GM10266 (cell line): ENCODE measurements at regions not wholly inside any gene's neighbourhood (a gene's known extent, or its start where the extent isn't known, plus 50 kb on each side); places are given as distances from the start of the nearest gene placed in this dataset.

ENCODE experiments used
- DNase-seq: peaks from one replicate; pipeline ENCODE4 v3.0.0; 2012; ENCODE audit errors: extremely low spot score
- TF ChIP-seq, protein P1 (sequence below): IDR thresholded peaks from 2 replicates; pipeline ENCODE4 v1.5.1; 2012; ENCODE audit warnings: mild to moderate bottlenecking, low read depth; ENCODE audit not compliant: control insufficient read depth, insufficient read depth; ENCODE audit errors: missing control alignments

DNA sequence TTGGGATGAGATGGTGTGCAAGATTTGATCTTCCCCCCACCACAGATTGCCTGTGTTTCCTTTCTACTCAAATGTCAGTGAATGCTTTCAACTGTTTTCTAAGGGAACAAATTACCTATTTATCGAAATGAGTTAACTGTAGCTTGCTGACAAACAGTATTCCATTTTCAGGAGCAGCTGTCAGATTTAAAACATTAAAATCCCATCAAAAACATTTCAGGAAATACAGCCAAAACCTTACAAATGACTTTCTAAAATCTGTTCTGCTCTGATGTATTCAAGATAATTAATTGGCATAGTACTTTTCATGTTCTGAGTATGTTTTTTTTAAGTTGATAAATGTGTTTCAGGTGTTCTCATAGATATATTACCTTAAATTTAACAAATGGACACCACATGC is 158.0 kb upstream of the DMRTA1 start:
- no peak for DNase-seq
- TF ChIP-seq, protein P1, sequence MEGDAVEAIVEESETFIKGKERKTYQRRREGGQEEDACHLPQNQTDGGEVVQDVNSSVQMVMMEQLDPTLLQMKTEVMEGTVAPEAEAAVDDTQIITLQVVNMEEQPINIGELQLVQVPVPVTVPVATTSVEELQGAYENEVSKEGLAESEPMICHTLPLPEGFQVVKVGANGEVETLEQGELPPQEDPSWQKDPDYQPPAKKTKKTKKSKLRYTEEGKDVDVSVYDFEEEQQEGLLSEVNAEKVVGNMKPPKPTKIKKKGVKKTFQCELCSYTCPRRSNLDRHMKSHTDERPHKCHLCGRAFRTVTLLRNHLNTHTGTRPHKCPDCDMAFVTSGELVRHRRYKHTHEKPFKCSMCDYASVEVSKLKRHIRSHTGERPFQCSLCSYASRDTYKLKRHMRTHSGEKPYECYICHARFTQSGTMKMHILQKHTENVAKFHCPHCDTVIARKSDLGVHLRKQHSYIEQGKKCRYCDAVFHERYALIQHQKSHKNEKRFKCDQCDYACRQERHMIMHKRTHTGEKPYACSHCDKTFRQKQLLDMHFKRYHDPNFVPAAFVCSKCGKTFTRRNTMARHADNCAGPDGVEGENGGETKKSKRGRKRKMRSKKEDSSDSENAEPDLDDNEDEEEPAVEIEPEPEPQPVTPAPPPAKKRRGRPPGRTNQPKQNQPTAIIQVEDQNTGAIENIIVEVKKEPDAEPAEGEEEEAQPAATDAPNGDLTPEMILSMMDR: no peak

DNA sequence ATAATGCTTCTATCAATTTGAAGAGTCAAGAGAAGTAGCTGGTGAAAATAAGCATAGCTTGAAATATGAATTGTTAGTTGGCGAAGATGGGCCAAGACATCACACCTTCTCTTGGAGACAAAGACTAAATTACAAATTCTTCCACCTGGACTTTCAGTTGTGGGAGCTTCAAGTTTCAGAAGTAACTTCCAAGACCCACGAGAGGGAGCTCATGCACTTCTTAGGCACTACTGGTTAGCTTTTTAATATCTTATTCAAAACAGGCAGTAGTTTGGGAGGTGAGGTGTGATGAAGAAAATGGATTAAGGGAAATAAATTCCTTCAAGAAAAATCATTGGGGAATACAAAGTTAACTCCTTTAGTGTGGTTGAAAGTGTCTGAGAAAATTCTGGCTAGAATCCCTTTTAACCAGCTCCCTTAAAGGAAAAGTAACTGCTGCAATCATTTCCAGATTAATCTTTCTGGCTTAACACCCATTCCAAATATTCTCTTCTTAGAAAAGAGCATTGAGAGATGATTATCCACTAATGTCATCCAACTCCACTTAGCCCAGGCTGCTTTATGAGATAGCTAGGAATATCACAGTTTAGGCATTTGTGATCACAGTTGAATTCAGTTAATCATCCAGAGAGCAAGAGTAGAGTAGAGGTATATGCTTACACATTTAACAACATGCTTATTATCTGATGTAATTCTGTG is 139.5 kb upstream of the DMRTA1 start:
- TF ChIP-seq, protein P1: peak; percentile 21
- DNase-seq: no peak

DNA sequence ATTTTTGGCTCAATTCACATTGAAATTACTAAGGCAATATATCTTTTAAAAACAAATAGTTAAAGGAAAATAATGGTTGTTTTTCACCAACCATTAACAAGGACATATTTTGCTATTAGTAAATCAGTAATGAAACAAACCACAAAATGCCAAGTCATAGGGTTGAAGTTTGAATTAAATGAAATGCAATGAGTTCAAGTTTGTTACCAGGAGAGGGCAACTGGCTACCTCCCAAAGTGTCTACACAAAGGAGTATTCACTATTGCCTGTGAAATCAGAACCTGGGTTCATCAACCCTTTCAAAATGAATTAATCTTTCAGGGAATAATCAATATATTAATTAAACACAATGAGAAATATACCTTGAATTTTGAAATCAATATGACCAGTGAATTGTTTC is 138.4 kb upstream of the DMRTA1 start:
- TF ChIP-seq, protein P1: no peak
- no peak for DNase-seq

DNA sequence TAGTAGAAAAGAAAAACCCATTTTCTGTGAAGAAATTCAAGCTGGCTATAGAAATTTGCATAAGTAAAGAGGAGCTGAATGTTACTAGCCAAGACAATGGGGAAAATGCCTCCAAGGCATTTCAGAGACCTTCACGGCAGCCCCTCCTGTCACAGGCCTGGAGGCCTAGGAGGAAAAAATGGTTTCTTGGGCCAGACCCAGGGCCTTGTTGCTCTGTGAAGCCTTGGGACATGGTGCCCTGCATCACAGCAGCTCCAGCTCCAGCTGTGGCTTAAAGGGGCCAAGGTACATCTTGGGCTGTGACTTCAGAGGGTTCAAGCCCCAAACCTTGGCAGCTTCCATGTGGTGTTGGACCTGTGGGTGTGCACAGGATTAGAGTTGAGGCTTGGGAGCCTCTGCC is 130.0 kb upstream of the DMRTA1 start:
- DNase-seq: no peak
- TF ChIP-seq, protein P1: no peak

DNA sequence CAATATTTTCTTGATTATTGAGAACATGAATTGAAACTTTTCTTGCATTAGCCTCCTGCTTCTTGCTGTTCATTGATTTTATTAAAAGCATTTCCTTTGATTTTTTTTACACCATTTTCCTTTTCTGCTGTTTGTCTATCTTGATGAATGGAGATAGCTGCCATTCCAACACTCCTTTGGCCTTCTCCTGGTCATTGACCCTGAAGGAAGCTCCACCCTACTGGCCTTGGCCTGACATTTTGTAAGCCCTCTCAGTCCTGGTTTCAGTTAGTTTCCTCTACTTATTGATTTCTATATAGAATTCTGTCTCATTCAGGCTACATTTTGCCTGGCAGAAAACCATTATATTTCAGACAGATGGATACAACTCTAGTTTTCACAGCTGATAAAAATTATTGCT is 115.1 kb upstream of the DMRTA1 start:
- TF ChIP-seq, protein P1: no peak
- no peak for DNase-seq

GRCh38 chr9:22332202-22332601 is 114.4 kb upstream of the DMRTA1 start:
- no peak for DNase-seq
- TF ChIP-seq, protein P1: no peak

DNA sequence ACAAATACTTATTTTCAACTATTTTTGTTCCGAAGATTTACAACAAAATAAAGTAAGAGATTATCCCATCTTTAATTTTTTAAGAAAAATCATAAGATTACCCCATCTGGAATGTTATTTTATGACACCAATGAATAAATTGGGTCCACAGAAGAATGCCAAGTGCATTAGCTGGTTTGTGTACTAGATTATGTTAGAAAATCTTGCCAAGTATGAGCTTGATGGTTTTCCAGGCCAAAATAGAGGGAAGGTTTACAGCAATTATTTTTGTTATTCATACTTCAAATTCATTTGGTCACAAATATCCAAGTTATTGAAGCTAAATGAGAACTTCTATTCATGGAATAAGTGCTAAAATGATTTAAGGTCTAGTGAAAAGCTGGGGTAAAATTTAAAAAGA is 109.4 kb upstream of the DMRTA1 start:
- TF ChIP-seq, protein P1: no peak
- DNase-seq: no peak
